WI38 (cell line): ENCODE measurements at regions not wholly inside any gene's neighbourhood (a gene's known extent, or its start where the extent isn't known, plus 50 kb on each side); places are given as distances from the start of the nearest gene placed in this dataset.

Experiments
- H3K4me3 ChIP-seq: 2 replicates; pipeline ENCODE4 v1.5.1; 2011; ENCODE audit warnings: low read depth, mild to moderate bottlenecking, control low read depth, low read length
- CTCF ChIP-seq: IDR thresholded peaks from 2 replicates; pipeline ENCODE4 v1.5.1; 2012; ENCODE audit warnings: low read depth, mild to moderate bottlenecking, control low read depth, low read length

GRCh38 chr3:135364676-135365075 is 569.6 kb downstream of the EPHB1 start:
- no peak overlapping the region for H3K4me3 ChIP-seq
- TF ChIP-seq CTCF = no peak

GRCh38 chr3:135366816-135367215 is 571.8 kb downstream of the EPHB1 start:
- TF ChIP-seq CTCF = no peak
- no peak overlapping the region for H3K4me3 ChIP-seq

DNA sequence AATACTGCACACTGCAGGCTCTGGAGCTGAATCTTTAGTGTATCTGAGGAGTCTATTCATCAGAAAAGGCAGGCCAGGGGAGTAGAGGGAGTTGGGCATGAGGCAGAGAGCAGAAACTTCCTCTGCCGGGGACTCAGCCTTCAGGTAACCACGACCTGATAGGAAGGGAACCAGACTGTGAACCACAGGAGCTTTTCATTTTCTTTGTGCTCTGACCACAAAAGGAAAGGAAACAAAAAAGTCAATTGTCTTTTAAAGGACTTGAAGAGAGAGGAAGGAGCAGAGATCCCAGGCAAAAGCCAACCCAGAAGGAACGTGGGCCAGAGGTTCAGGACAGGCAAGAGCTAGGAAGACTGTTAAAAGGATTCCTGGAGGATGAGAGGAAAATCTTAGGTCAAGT is 573.3 kb downstream of the EPHB1 start:
- TF ChIP-seq CTCF = no peak
- no peak overlapping the region for H3K4me3 ChIP-seq

GRCh38 chr3:135368781-135369180 is 573.7 kb downstream of the EPHB1 start:
- TF ChIP-seq CTCF = no peak
- no peak overlapping the region for H3K4me3 ChIP-seq

GRCh38 chr3:135374571-135374970 is 579.5 kb downstream of the EPHB1 start:
- no peak for TF ChIP-seq CTCF
- no peak overlapping the region for H3K4me3 ChIP-seq

- TF ChIP-seq CTCF = no peak
- no peak overlapping the region for H3K4me3 ChIP-seq
Observed at GRCh38 chr3:135382188-135382587, 583.3 kb upstream of the PPP2R3A start.

DNA sequence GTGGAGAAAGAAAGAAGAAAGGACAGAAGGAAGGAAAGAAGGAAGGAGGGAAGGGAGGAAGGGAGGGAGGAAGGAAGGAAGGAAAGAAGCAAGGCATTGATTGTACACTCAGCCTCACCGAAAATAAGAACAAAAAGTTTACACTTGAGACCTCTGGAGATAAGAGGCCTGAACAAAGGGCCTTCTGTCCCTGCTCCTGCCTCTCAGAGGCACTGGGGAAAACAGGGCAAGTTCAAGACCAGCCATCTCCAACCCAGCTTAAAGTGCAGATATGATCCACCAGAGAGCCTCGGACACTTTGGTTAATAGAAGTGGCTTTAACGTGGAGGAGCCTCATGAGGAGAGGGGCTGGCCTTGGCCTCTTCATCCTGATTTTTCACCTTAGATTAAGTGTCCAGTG is 582.9 kb upstream of the PPP2R3A start:
- no peak for TF ChIP-seq CTCF
- H3K4me3 ChIP-seq = no peak overlapping the region
